ENCODE measurements at regions not wholly inside any gene's neighbourhood (a gene's known extent, or its start where the extent isn't known, plus 50 kb on each side); places are given as distances from the start of the nearest gene placed in this dataset.
"Not testable (repeated sequence)": the region's sequence is repeated elsewhere in the genome, so short reads cannot be mapped to it uniquely, and the experiment has no call there.

GRCh38 chr14:105742531-105742848 lies 216.1 kb downstream of the TMEM121 start:
- FAIRE-seq (no peak), DNase-seq (ENCODE audit: insufficient read length, low spot score) (no peak)
- TF ChIP-seq POLR2A (IDR thresholded peaks at IDR 0.05; ENCODE audit: low read depth, low read length): no peak

GRCh38 chr14:105742904-105743701 lies 216.7 kb downstream of the TMEM121 start:
- DNase-seq (ENCODE audit: insufficient read length, low spot score); FAIRE-seq: not testable (repeated sequence)

- not testable (repeated sequence) for FAIRE-seq; DNase-seq (ENCODE audit: insufficient read length, low spot score)
These were observed 217.9 kb downstream of the TMEM121 start for GRCh38 chr14:105744213-105744787.

- FAIRE-seq: no peak
- TF ChIP-seq POLR2A (IDR thresholded peaks at IDR 0.05; ENCODE audit: low read depth, low read length): no peak
- no peak for DNase-seq (ENCODE audit: insufficient read length, low spot score)
These were observed 219.2 kb downstream of the TMEM121 start for GRCh38 chr14:105745433-105746123.

- no peak for FAIRE-seq
- no peak for TF ChIP-seq POLR2A (IDR thresholded peaks at IDR 0.05; ENCODE audit: low read depth, low read length)
- no peak for DNase-seq (ENCODE audit: insufficient read length, low spot score)
These were observed 219.7 kb downstream of the TMEM121 start for GRCh38 chr14:105746124-105746514.

GRCh38 chr14:105746800-105747502 lies 220.6 kb downstream of the TMEM121 start:
- FAIRE-seq; DNase-seq (ENCODE audit: insufficient read length, low spot score): not testable (repeated sequence)

GRCh38 chr14:105747503-105748203 lies 221.3 kb downstream of the TMEM121 start:
- not testable (repeated sequence) for DNase-seq (ENCODE audit: insufficient read length, low spot score); FAIRE-seq

GRCh38 chr14:105748204-105748578 lies 221.8 kb downstream of the TMEM121 start:
- peak; percentile 51 for DNase-seq (ENCODE audit: insufficient read length, low spot score)
- no peak for TF ChIP-seq POLR2A (IDR thresholded peaks at IDR 0.05; ENCODE audit: low read depth, low read length)
- peak; percentile 83 for FAIRE-seq

- FAIRE-seq; DNase-seq (ENCODE audit: insufficient read length, low spot score): not testable (repeated sequence)
These were observed 222.3 kb downstream of the TMEM121 start for GRCh38 chr14:105748710-105749109.

GRCh38 chr14:105749870-105750541 lies 223.6 kb downstream of the TMEM121 start:
- FAIRE-seq; DNase-seq (ENCODE audit: insufficient read length, low spot score): not testable (repeated sequence)

GRCh38 chr14:105751291-105751751 lies 224.9 kb downstream of the TMEM121 start:
- DNase-seq (ENCODE audit: insufficient read length, low spot score); FAIRE-seq: not testable (repeated sequence)

- not testable (repeated sequence) for FAIRE-seq
These were observed 226.0 kb downstream of the TMEM121 start for GRCh38 chr14:105752420-105752819.

GRCh38 chr14:105760691-105761344 lies 234.4 kb downstream of the TMEM121 start:
- TF ChIP-seq POLR2A (IDR thresholded peaks at IDR 0.05; ENCODE audit: low read depth, low read length): no peak
- FAIRE-seq: no peak
- no peak for DNase-seq (ENCODE audit: insufficient read length, low spot score)

More at GRCh38 chr14:105752420-105752819, 226.0 kb downstream of the TMEM121 start:
- DNase-seq (ENCODE audit: insufficient read length, low spot score): not testable (repeated sequence)

GRCh38 chr14:105761345-105761740 lies 235.0 kb downstream of the TMEM121 start:
- DNase-seq (ENCODE audit: insufficient read length, low spot score); FAIRE-seq: not testable (repeated sequence)

Data from H54 (cell line).